Mesendoderm (in vitro differentiated cells): ENCODE measurements at regions not wholly inside any gene's neighbourhood (a gene's known extent, or its start where the extent isn't known, plus 50 kb on each side); places are given as distances from the start of the nearest gene placed in this dataset.

Experiments
- DNase-seq: peaks from one replicate; pipeline ENCODE4 v3.0.0; 2013
- H2AK5ac ChIP-seq: 2 replicates; pipeline ENCODE4 v1.6.1; 2013; ENCODE audit warnings: low read length, inconsistent platforms
- H2BK120ac ChIP-seq: 2 replicates; pipeline ENCODE4 v1.6.1; 2013; ENCODE audit warnings: low read depth, mild to moderate bottlenecking, low read length, moderate library complexity, mixed read lengths
- H2BK15ac ChIP-seq: replicated peaks from 2 replicates; pipeline ENCODE4 v1.6.1; 2013; ENCODE audit warnings: low read depth, mild to moderate bottlenecking, moderate library complexity
- H2BK5ac ChIP-seq: 2 replicates; pipeline ENCODE4 v1.6.1; 2013; ENCODE audit warnings: low read length, inconsistent platforms
- H3K18ac ChIP-seq: 2 replicates; pipeline ENCODE4 v1.6.1; 2013; ENCODE audit warnings: mild to moderate bottlenecking, low read length, mixed read lengths
- H3K23ac ChIP-seq: one replicate; pipeline ENCODE4 v1.6.1; 2013; ENCODE audit warnings: low read length
- H3K27ac ChIP-seq: 2 replicates; pipeline ENCODE4 v1.5.1; 2013; ENCODE audit warnings: low read depth, mild to moderate bottlenecking, inconsistent platforms, low read length, moderate library complexity
- H3K27me3 ChIP-seq: 2 replicates; pipeline ENCODE4 v1.6.1; 2013; ENCODE audit warnings: low read length, control low read depth, mild to moderate bottlenecking, inconsistent platforms; ENCODE audit not compliant: insufficient read depth, poor library complexity
- H3K36me3 ChIP-seq: 2 replicates; pipeline ENCODE4 v1.6.1; 2013; ENCODE audit warnings: low read length, inconsistent platforms; ENCODE audit not compliant: control insufficient read depth, insufficient read depth
- H3K4ac ChIP-seq: one replicate; pipeline ENCODE4 v1.6.1; 2013; ENCODE audit warnings: low read depth, mild to moderate bottlenecking, low read length, moderate library complexity
- H3K4me1 ChIP-seq: 2 replicates; pipeline ENCODE4 v1.6.1; 2013; ENCODE audit warnings: low read depth, low read length, inconsistent platforms; ENCODE audit not compliant: control insufficient read depth
- H3K4me2 ChIP-seq: 2 replicates; pipeline ENCODE4 v1.6.1; 2013; ENCODE audit warnings: low read length
- H3K4me3 ChIP-seq: 2 replicates; pipeline ENCODE4 v1.5.1; 2013; ENCODE audit warnings: mild to moderate bottlenecking, low read length
- H3K56ac ChIP-seq: one replicate; pipeline ENCODE4 v1.6.1; 2013; ENCODE audit warnings: low read length
- H3K79me1 ChIP-seq: 2 replicates; pipeline ENCODE4 v1.6.1; 2013; ENCODE audit warnings: low read length, inconsistent platforms
- H3K79me2 ChIP-seq: 2 replicates; pipeline ENCODE4 v1.6.1; 2013; ENCODE audit warnings: mild to moderate bottlenecking, low read length; ENCODE audit not compliant: control insufficient read depth, insufficient read depth
- H3K9ac ChIP-seq: 2 replicates; pipeline ENCODE4 v1.6.1; 2013; ENCODE audit warnings: low read length, inconsistent platforms
- H4K5ac ChIP-seq: one replicate; pipeline ENCODE4 v1.6.1; 2013; ENCODE audit warnings: low read length
- H4K8ac ChIP-seq: one replicate; pipeline ENCODE4 v1.6.1; 2013; ENCODE audit warnings: low read depth, mild to moderate bottlenecking, control low read depth, low read length, moderate library complexity
- WGBS: extraction: QIAGEN DNeasy Blood & Tissue Kit; methylation state at CpG from one replicate; pipeline ENCODE4 v1.1.7; 2013; ENCODE audit warnings: low lambda C conversion rate, missing lambda C conversion rate; ENCODE audit not compliant: insufficient coverage; ENCODE audit errors: extremely low coverage; 5-methylcytosine and 5-hydroxymethylcytosine counted together

DNA sequence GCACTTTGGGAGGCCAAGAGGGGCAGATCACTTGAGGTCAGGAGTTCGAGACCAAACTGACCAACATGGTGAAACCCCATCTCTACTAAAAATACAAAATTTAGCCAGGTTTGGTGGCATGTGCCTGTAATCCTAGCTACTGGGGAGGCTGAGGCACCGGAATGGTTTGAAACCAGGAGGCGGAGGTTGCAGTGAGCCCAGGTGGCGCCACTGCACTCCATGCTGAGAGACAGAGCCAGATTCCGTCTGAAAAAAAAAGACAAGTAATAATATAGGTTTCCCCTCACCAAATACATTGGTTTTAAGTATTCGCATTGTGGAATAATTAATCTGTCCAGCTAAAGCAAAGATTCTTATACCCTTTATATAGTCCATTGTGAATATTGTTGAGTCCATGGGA is 1544.6 kb downstream of the OLFM4 start:
- Histone ChIP-seq H3K18ac (no peak overlapping the region), H2AK5ac (no peak overlapping the region), H3K79me2 (no peaks in the 10 kb centered on the region), H2BK5ac (no peak overlapping the region), H3K27me3 (no peaks in the 10 kb centered on the region), H3K56ac (no peak overlapping the region), H4K5ac (no peak overlapping the region), H3K27ac (no peak overlapping the region), H4K8ac (no peak overlapping the region), H2BK15ac (no peak overlapping the region), H3K4ac (no peak overlapping the region), H3K79me1 (no peaks in the 10 kb centered on the region), H3K4me2 (no peak overlapping the region), H3K36me3 (no peaks in the 10 kb centered on the region), H3K4me3 (no peak overlapping the region), H3K9ac (no peak overlapping the region), H3K23ac (no peak overlapping the region), H3K4me1 (no peaks in the 10 kb centered on the region), H2BK120ac (no peak overlapping the region)
- WGBS = no CpG with 5 or more reads among the region's 6 CpGs
- DNase-seq = no peak

DNA sequence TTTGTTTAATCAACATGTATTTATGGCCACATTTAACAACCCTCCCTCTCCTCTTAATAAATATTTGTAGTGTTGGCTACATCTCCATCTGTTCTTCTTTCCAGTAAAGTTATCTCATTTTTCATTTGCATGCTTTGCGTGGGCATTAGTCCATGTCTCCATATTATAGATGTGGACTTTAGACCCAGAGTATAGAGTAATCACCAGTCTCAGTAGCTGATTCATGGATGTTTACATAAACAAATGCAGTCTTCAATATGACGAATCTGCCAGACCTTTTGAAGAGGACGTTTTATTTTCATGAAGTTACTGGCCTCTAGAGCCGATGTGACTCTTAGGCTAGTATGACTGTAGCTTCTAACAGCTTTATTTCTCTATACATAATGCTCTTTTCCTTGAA is 1546.2 kb downstream of the OLFM4 start:
- no peaks in the 10 kb centered on the region for H3K79me1 ChIP-seq
- no peak overlapping the region for H3K23ac ChIP-seq
- H3K4me2 ChIP-seq = no peak overlapping the region
- no peak for DNase-seq
- no peaks in the 10 kb centered on the region for H3K36me3 ChIP-seq
- H4K8ac ChIP-seq = no peak overlapping the region
- H3K4me3 ChIP-seq = no peak overlapping the region
- no peak overlapping the region for H2BK5ac ChIP-seq
- H3K4ac ChIP-seq = no peak overlapping the region
- no peaks in the 10 kb centered on the region for H3K79me2 ChIP-seq
- H3K56ac ChIP-seq = no peak overlapping the region
- H4K5ac ChIP-seq = no peak overlapping the region
- WGBS = no CpG with 5 or more reads among the region's 4 CpGs
- H2BK120ac ChIP-seq = no peak overlapping the region
- H3K27me3 ChIP-seq = no peaks in the 10 kb centered on the region
- no peak overlapping the region for H2BK15ac ChIP-seq
- H3K4me1 ChIP-seq = no peaks in the 10 kb centered on the region
- H2AK5ac ChIP-seq = no peak overlapping the region
- no peak overlapping the region for H3K27ac ChIP-seq
- H3K9ac ChIP-seq = no peak overlapping the region
- no peak overlapping the region for H3K18ac ChIP-seq

DNA sequence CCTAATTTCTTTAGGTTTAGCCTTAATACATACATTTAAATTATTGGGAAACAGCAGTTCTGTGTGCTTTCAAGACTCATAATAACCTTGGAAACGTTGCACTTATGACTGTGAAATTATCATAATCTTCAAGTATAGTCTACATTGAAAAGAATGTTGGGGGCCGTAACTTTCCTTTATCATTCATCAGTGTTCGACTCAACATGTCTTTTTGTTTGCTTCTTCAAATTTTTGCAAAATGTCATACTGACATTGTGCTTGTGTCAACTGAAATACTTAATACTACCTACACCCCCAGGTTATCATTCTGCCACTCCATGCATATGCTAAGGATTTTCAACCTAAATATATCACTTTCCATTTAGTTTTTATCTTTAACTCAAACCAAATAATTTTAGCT is 1562.9 kb downstream of the OLFM4 start:
- Histone ChIP-seq H3K4me3 (no peak overlapping the region), H2BK120ac (no peak overlapping the region), H2AK5ac (no peak overlapping the region), H3K4me1 (no peaks in the 10 kb centered on the region), H3K9ac (no peak overlapping the region), H3K79me1 (no peaks in the 10 kb centered on the region), H3K4me2 (no peak overlapping the region), H3K27ac (no peak overlapping the region), H2BK15ac (no peak overlapping the region), H3K79me2 (no peaks in the 10 kb centered on the region), H4K8ac (no peak overlapping the region), H3K56ac (no peak overlapping the region), H3K36me3 (no peaks in the 10 kb centered on the region), H3K4ac (no peak overlapping the region), H3K23ac (no peak overlapping the region), H3K18ac (no peak overlapping the region), H2BK5ac (no peak overlapping the region), H3K27me3 (no peaks in the 10 kb centered on the region), H4K5ac (no peak overlapping the region)
- DNase-seq = no peak
- no CpG with 5 or more reads among the region's 3 CpGs for WGBS

DNA sequence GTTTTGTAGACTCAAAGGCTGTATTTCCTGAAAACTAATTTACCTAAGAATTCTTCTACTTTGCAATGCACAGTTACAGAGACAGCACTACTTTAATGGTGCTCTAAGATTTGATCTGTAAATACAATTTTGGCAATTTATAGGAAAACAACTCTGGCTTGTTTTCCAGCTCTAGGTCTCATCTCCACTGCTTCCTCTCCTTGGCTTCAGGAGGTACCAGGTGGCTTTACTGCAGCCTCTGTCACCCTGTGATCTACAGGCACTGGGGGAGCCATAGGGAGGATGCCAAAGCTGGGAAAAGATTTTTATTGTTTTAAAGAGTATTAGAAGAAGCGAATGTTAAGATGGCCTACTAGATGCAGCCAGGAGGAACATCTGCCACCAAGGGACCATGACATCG is 1563.6 kb downstream of the OLFM4 start:
- H4K8ac ChIP-seq = no peak overlapping the region
- no peak overlapping the region for H3K4me2 ChIP-seq
- H2BK5ac ChIP-seq = no peak overlapping the region
- H3K23ac ChIP-seq = no peak overlapping the region
- H3K36me3 ChIP-seq = no peaks in the 10 kb centered on the region
- H3K9ac ChIP-seq = no peak overlapping the region
- H2BK15ac ChIP-seq = no peak overlapping the region
- H2AK5ac ChIP-seq = no peak overlapping the region
- no peak overlapping the region for H3K56ac ChIP-seq
- no peak overlapping the region for H3K18ac ChIP-seq
- H3K79me1 ChIP-seq = no peaks in the 10 kb centered on the region
- no peak overlapping the region for H2BK120ac ChIP-seq
- no peak overlapping the region for H4K5ac ChIP-seq
- no peaks in the 10 kb centered on the region for H3K27me3 ChIP-seq
- H3K4me1 ChIP-seq = no peaks in the 10 kb centered on the region
- H3K4me3 ChIP-seq = no peak overlapping the region
- H3K4ac ChIP-seq = no peak overlapping the region
- H3K79me2 ChIP-seq = no peaks in the 10 kb centered on the region
- H3K27ac ChIP-seq = no peak overlapping the region
- WGBS = no CpG with 5 or more reads among the region's 2 CpGs
- no peak for DNase-seq

DNA sequence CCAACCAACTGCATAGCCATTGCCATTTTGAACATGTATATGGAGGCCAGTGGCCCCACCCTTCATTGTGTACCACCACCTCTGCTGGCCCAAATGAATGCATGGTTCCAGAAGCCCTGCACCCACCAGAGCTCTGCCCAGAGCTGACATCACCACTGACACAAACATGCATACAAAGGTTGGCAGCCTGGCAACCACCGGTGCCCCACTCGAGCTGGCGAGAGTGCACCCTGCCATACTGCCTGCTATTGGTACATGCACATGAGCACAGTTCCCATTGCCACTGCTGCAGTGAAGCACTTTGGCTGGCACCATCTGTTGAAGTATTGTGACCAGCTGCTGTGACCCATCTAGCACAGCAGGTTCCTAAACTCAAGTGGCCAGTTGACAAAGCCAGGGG is 1564.9 kb downstream of the OLFM4 start:
- H2BK15ac ChIP-seq = no peak overlapping the region
- no peaks in the 10 kb centered on the region for H3K36me3 ChIP-seq
- no peak overlapping the region for H3K4me2 ChIP-seq
- no peak for DNase-seq
- H3K79me1 ChIP-seq = no peaks in the 10 kb centered on the region
- H2AK5ac ChIP-seq = no peak overlapping the region
- no peaks in the 10 kb centered on the region for H3K79me2 ChIP-seq
- H3K27ac ChIP-seq = no peak overlapping the region
- no peak overlapping the region for H3K4ac ChIP-seq
- H2BK120ac ChIP-seq = no peak overlapping the region
- no peak overlapping the region for H4K8ac ChIP-seq
- no peaks in the 10 kb centered on the region for H3K4me1 ChIP-seq
- no peak overlapping the region for H2BK5ac ChIP-seq
- no peaks in the 10 kb centered on the region for H3K27me3 ChIP-seq
- H3K4me3 ChIP-seq = no peak overlapping the region
- no peak overlapping the region for H3K56ac ChIP-seq
- no CpG with 5 or more reads among the region's 3 CpGs for WGBS
- no peak overlapping the region for H4K5ac ChIP-seq
- no peak overlapping the region for H3K9ac ChIP-seq
- no peak overlapping the region for H3K23ac ChIP-seq
- no peak overlapping the region for H3K18ac ChIP-seq

DNA sequence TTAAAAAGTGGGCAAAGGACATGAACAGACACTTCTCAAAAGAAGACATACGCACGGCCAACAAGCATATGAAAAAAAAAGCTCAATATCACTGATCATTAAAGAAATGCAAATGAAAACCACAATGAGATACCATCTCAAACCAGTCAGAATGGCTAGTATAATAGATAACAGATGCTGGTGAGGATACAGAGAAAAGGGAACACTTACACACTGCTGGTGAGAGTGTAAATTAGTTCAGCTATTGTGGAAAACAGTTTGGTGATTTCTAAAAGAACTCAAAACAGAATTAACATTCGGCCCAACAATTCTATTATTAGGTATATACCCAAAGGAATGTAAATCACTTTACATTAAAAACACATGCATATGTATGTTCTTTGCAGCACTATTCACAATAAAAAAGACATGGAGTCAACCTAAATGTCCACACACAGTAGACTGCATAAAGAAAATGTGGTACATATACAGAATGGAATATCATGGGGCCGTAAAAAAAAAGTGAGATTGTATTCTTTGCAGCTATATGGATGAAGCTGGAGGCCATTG is 1569.0 kb downstream of the OLFM4 start:
- Histone ChIP-seq H3K23ac (no peak overlapping the region), H3K79me1 (no peaks in the 10 kb centered on the region), H3K18ac (no peak overlapping the region), H3K79me2 (no peaks in the 10 kb centered on the region), H3K4ac (no peak overlapping the region), H2BK5ac (no peak overlapping the region), H3K27me3 (no peaks in the 10 kb centered on the region), H3K27ac (no peak overlapping the region), H3K56ac (no peak overlapping the region), H3K4me2 (no peak overlapping the region), H4K5ac (no peak overlapping the region), H4K8ac (no peak overlapping the region), H2BK15ac (no peak overlapping the region), H3K36me3 (no peaks in the 10 kb centered on the region), H3K4me1 (no peaks in the 10 kb centered on the region), H3K4me3 (no peak overlapping the region), H2BK120ac (no peak overlapping the region), H2AK5ac (no peak overlapping the region), H3K9ac (no peak overlapping the region)
- WGBS = no CpG with 5 or more reads among the region's 4 CpGs
- DNase-seq = no peak
